CD4-positive, alpha-beta T cell treated with Interleukin-1 beta for 1 hour (primary cell): ENCODE measurements at regions not wholly inside any gene's neighbourhood (a gene's known extent, or its start where the extent isn't known, plus 50 kb on each side); places are given as distances from the start of the nearest gene placed in this dataset.

Source experiments
- DNase-seq, 2 donors: peaks; one replicate each; pipeline ENCODE4 v3.0.0-alpha.2; 2020 to 2022

GRCh38 chr13:31614073-31614472 is 125.3 kb upstream of the RXFP2 start:
- no peak for DNase-seq

GRCh38 chr13:31614704-31615103 is 124.6 kb upstream of the RXFP2 start:
- DNase-seq: no peak

GRCh38 chr13:31625115-31625514 is 114.2 kb upstream of the RXFP2 start:
- DNase-seq: no peak

GRCh38 chr13:31627097-31627845 is 112.1 kb upstream of the RXFP2 start:
- no peak for DNase-seq

- peak in 1 of 2 donors; percentile 16 for DNase-seq
These were observed 110.1 kb upstream of the RXFP2 start for GRCh38 chr13:31629085-31629780.

GRCh38 chr13:31631071-31631470 is 108.3 kb upstream of the RXFP2 start:
- DNase-seq: no peak

- DNase-seq: no peak
These were observed 107.6 kb upstream of the RXFP2 start for GRCh38 chr13:31631746-31632145.

- DNase-seq: peak in 1 of 2 donors; percentile 11
These were observed 100.7 kb upstream of the RXFP2 start for GRCh38 chr13:31638577-31638976.

- no peak for DNase-seq
These were observed 99.7 kb upstream of the RXFP2 start for GRCh38 chr13:31639443-31640163.

- DNase-seq: no peak
These were observed 89.6 kb upstream of the RXFP2 start for GRCh38 chr13:31649766-31650165.

- DNase-seq: no peak
These were observed 85.6 kb upstream of the RXFP2 start for GRCh38 chr13:31653730-31654129.

- no peak for DNase-seq
These were observed 75.3 kb upstream of the RXFP2 start for GRCh38 chr13:31663880-31664585.

- DNase-seq: no peak
These were observed 68.3 kb upstream of the RXFP2 start for GRCh38 chr13:31670831-31671617.

- no peak for DNase-seq
These were observed 65.3 kb upstream of the RXFP2 start for GRCh38 chr13:31674051-31674450.

- no peak for DNase-seq
These were observed 63.8 kb upstream of the RXFP2 start for GRCh38 chr13:31675440-31675953.

- no peak for DNase-seq
These were observed 58.2 kb upstream of the RXFP2 start for GRCh38 chr13:31681133-31681532.

GRCh38 chr13:31684466-31684865 is 54.9 kb upstream of the RXFP2 start:
- no peak for DNase-seq

GRCh38 chr13:31686670-31687425 is 52.5 kb upstream of the RXFP2 start:
- no peak for DNase-seq
